ENCODE measurements at regions not wholly inside any gene's neighbourhood (a gene's known extent, or its start where the extent isn't known, plus 50 kb on each side); places are given as distances from the start of the nearest gene placed in this dataset.

- no peak for ATAC-seq (ENCODE audit: poor library complexity)
- DNase-seq, result no peak
- intact Hi-C loops (cut with DNase I), result no loop called here
Measured at GRCh38 chr18:41529093-41529492, 425.9 kb upstream of the PIK3C3 start.

DNA sequence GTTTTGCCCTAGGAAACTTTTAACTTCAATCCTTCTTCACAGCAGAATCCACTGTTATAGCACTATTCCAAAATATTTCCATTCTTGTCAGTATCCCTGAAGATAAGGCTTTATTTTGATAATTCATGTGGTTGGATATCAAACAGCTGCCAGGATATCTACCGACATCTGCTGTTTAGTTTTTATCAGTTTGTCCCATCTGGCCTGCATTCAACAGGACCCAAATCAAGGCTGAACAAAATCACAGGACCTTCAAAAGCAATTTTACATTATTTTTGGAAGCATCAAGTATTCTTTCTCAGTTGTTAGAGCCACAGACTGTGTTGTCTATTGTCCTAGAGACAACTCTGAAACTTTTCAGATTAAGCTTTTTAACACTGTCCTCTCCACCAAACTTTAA is 429.0 kb upstream of the PIK3C3 start:
- DNase-seq (no peak), ATAC-seq (ENCODE audit: poor library complexity) (no peak)
- intact Hi-C loops (cut with DNase I), result no loop called here

GRCh38 chr18:41524674-41525470 is 430.2 kb upstream of the PIK3C3 start:
- ATAC-seq (ENCODE audit: poor library complexity) (no peak), DNase-seq (no peak)
- intact Hi-C loops (cut with DNase I), result no loop called here

DNA sequence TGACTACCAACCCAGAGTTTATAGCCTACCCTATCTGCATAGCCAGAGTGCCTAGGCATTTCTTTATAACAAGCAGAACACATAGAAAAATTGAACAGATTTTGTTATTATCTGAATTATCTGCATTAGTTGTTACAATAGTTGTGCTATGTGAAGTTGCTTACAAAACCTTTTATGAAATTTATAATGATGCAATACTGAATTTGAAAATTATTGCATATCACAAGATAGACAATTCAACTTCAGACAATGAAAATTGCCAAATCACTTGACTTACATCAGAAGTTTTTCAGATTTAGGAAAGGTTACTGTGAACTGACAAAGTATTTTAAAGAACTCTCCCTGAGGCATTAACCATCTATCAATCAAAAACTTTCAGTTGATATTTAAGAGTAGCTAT is 437.9 kb upstream of the PIK3C3 start:
- DNase-seq (no peak), ATAC-seq (ENCODE audit: poor library complexity) (no peak)
- intact Hi-C loops (cut with DNase I), result no loop called here

GRCh38 chr18:41513438-41513837 is 441.6 kb upstream of the PIK3C3 start:
- DNase-seq (no peak), ATAC-seq (ENCODE audit: poor library complexity) (no peak)

DNA sequence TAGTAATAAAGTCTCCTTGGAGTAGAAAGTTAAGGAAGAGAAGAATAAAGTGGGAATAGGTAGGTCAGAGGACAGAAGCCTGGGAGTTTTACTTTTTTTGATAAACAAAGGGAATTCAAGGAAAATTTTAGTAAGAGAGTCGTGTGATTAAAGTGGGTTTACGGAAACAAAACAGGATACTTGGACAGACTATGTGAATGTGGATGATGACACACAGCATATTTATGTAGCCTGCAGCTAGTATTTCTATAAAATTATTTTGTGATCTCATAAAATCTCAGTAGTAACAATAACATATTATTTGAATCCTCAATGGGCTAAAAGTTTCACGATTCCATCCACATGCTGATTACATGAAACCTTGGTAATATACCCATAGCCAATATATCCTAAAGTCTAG is 450.7 kb upstream of the PIK3C3 start:
- DNase-seq (no peak), ATAC-seq (ENCODE audit: poor library complexity) (no peak)
- intact Hi-C loops (cut with DNase I), result no loop called here

More at GRCh38 chr18:41513438-41513837, 441.6 kb upstream of the PIK3C3 start:
- intact Hi-C loops (cut with DNase I), result no loop called here

DNA sequence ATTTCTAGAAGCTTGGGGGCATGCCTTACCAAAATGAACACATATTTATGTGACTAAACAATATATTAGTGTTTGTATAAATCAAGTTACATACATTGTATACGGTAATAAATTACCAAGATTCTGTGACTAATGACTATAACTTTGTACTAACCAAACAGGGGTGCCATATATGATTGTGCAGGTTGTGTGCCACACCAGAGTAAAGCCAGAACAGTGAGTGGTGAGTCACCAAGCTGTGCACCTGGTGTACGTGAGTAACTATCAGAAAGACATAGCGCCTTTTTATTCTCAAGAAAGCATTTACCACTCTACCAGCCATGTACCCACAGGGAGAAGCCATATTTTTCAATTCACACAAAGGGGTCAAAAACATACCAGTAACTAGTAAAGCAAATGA is 453.2 kb upstream of the PIK3C3 start:
- intact Hi-C loops (cut with DNase I), result no loop called here
- DNase-seq, result no peak
- ATAC-seq (ENCODE audit: poor library complexity), result no peak

DNA sequence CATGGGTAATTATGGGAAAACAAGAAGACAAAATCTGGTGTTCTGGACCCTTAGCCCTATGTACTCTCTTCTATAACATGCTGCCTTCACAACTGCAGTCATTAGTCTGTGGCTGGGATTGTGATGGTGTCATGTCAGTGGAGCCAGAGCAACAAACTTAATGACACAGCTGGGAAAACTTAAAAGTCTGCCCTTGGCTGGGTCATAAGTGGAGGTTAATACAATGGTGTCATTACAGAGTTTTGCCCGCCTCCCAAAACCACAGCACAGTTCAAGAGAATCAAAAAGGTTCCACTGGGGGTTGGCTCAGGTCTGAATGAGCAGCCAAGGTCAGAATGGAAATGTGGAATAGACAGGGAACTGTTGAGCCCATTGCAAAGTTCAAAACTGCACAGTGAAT is 455.7 kb upstream of the PIK3C3 start:
- DNase-seq, result no peak
- ATAC-seq (ENCODE audit: poor library complexity), result no peak
- intact Hi-C loops (cut with DNase I), result no loop called here

DNA sequence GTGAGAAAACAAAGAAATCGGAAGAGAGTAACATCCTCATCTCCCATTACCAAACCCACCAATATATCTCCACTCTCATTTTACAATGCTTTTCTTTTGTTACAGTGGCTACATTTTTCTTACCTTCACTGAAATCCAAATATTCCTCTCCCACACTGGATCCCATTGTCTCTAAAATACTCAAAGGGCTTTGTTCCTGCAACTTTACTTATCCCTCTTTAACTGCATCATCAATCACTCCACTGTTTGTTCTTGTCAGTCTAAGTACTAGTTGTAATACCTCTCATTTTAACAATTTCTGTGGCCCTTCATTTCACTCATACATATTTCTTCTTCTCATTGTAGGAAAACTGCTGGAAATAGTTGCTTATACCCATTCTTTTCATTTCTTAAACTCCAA is 464.2 kb upstream of the PIK3C3 start:
- intact Hi-C loops (cut with DNase I), result no loop called here
- DNase-seq, result no peak
- ATAC-seq (ENCODE audit: poor library complexity), result no peak

GRCh38 chr18:41486575-41486974 is 468.5 kb upstream of the PIK3C3 start:
- intact Hi-C loops (cut with DNase I), result no loop called here
- DNase-seq, result no peak
- ATAC-seq (ENCODE audit: poor library complexity), result no peak

DNA sequence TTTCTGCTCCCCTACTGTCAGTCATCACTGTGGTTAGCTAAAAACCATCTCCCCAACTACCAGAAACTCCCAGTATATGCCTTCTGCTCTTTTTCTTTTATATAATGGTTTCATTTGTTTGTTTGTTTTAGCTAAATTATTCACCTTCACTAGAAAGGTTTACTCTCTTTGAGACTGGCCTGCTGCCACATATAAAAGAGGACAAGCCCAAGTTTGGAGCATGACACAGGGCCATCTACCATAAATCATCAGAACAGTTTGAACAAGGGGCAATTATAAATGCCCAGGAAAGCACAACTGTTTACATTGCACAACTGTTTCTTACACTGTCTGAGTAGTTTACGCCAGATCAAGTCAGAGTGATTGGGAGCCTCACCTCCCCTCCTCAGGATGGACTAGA is 471.0 kb upstream of the PIK3C3 start:
- ATAC-seq (ENCODE audit: poor library complexity), result no peak
- DNase-seq, result no peak
- intact Hi-C loops (cut with DNase I), result no loop called here

GRCh38 chr18:41482501-41482900 is 472.5 kb upstream of the PIK3C3 start:
- no peak for DNase-seq
- ATAC-seq (ENCODE audit: poor library complexity), result no peak
- intact Hi-C loops (cut with DNase I), result no loop called here

- DNase-seq, result no peak
- intact Hi-C loops (cut with DNase I), result no loop called here
- ATAC-seq (ENCODE audit: poor library complexity), result no peak
Measured at GRCh38 chr18:41466436-41467160, 488.4 kb upstream of the PIK3C3 start.

DNA sequence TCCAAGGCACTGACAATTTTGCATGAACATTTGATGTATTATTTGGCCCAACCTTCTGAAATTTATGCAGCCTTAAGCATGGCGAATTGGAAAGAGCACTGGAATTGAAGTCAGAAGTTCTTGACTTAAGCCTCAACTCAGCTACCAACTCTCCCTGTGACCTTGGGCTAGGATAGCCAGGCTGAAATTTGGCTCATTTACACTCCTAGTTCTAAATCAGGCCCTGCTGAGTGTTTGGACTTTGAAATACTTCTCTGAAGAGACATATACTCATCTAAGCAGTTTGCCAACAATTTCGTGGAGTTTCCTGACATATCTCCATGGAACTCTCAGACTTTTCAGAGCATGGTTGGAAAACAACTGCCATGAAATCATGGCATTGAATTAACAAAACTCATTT is 489.6 kb upstream of the PIK3C3 start:
- DNase-seq (no peak), ATAC-seq (ENCODE audit: poor library complexity) (peak; percentile 41)
- intact Hi-C loops (cut with DNase I), result no loop called here

GRCh38 chr18:41464278-41464677 is 490.8 kb upstream of the PIK3C3 start:
- no peak for ATAC-seq (ENCODE audit: poor library complexity)
- no peak for DNase-seq
- intact Hi-C loops (cut with DNase I), result no loop called here

DNA sequence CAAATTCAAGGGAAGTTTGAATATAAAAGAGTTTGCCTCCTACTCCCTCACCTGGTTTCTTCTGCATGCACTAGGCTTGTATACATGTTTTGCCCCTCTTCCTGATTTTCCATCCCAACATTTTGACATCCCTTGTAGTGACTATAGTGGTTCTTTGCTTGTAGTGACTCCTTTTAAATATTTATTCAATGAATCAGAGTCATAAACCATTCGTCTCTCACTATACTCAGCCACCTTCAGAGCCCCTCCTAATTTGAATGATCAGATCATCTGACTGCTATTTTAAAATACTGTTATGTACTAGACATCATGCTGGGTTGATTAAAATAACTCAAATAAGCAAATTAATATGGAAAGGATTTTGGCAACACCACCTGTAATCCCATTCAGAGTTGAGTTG is 492.1 kb upstream of the PIK3C3 start:
- intact Hi-C loops (cut with DNase I), result no loop called here
- no peak for DNase-seq
- ATAC-seq (ENCODE audit: poor library complexity), result no peak

DNA sequence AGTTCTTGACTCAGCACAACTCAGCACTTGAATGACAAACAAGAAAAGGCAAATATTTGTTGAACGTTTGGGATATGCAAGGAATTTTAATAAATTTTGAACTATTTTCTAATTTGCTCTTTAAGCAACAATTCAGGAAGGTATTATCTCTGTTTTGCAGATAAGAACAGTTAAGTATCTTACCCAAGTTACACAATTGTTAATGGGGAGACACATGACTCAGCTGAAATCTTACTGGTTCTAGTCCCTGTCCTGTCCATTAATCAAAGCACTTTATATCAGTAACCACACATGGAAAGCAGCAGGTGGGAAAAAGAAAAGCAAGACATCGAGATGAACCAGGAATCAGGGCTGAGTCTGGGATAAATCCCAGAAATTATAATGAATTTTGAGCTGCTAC is 493.9 kb upstream of the PIK3C3 start:
- DNase-seq, result no peak

DNA sequence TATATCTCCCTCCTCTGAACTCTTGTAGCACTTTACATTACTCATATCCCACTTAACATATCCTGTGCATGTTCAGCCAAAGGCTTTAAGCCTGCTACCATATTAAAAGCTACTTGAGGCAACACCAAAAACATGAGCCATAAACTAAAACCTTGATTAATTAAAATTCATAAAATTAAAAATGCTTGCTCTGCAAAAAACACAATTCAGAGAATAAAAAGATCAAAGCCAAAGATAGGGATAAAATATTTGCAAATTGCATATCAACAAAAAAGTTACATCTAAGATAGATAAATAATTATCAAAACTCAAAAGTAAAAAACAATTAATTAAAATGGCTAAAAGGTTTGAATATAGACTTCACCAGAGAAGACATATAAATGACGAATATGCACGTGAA is 495.4 kb upstream of the PIK3C3 start:
- intact Hi-C loops (cut with DNase I), result no loop called here
- no peak for ATAC-seq (ENCODE audit: poor library complexity)
- no peak for DNase-seq

More for the DNA sequence above, 493.9 kb upstream of the PIK3C3 start:
- no peak for ATAC-seq (ENCODE audit: poor library complexity)
- intact Hi-C loops (cut with DNase I), result no loop called here

DNA sequence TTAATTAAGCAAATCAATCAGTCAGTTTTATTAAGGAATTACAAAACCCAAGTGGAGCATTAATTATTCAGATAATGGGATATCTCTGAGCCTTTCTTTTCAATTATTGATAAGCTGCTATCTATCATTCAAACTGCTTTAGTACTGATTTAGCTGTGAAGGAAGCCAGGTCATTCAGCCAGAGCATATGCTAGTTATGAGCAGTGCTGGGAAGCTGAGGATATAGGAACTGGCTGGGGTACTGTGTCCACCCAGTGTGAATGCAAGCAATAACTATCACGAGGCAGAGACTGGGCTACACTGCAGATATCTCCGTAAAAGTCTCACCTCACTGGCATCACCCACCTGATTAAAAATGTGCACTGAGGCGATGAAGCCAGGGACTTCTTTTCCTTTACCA is 496.7 kb upstream of the PIK3C3 start:
- no peak for ATAC-seq (ENCODE audit: poor library complexity)
- intact Hi-C loops (cut with DNase I), result no loop called here
- no peak for DNase-seq

DNA sequence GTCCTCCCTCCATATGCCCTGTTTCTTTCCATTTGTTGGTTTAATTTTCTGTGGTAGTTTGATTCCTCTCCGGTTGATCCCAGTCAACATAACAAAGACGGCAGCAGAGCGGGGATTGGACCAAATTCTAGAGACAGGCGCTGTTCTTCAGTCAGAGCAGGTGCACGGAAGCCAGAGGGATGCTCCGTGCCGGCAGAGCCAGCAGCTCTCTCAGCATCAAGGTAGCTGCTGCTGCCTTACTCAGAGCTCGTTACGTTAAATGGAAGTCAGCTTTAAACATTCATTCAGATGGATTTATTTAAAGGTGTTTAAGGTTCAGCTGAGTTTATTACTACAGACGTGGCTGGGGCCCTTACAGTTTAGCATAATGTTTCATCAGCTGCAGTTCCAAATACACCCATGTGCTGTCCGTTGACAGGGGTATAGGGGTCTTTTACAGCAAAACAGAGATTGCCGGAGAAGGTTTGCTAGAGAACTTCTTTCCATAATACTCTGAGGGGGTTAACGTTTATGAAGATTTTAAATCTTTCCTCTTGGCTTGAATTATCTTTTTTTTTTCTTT is 497.2 kb upstream of the PIK3C3 start:
- no peak for ATAC-seq (ENCODE audit: poor library complexity)
- DNase-seq, result no peak
- intact Hi-C loops (cut with DNase I), result no loop called here

Measured in Right ventricle myocardium superior (tissue), 1 donor.